ENCODE measurements at regions not wholly inside any gene's neighbourhood (a gene's known extent, or its start where the extent isn't known, plus 50 kb on each side); places are given as distances from the start of the nearest gene placed in this dataset.

GRCh38 chr2:57448816-57449215, 597.8 kb upstream of the VRK2 start:
- Mint-ChIP-seq H3K9me3 (peaks cover 2% of the 10 kb centered on the region), H3K27ac (no peak overlapping the region), H3K4me3 (no peak overlapping the region), H3K27me3 (ENCODE audit: insufficient read depth, low read depth) (no peaks in the 10 kb centered on the region), H3K36me3 (no peaks in the 10 kb centered on the region), H3K4me1 (peaks cover 4% of the 10 kb centered on the region)
- Histone ChIP-seq H3F3A (ENCODE audit: low read depth) (no peaks in the 10 kb centered on the region), H3K27me3 (no peaks in the 10 kb centered on the region), H4K20me1 (ENCODE audit: low read depth) (no peaks in the 10 kb centered on the region), H3K9me3 (ENCODE audit: low read depth) (no peaks in the 10 kb centered on the region), H3K4me3 (no peak overlapping the region), H3K36me3 (no peaks in the 10 kb centered on the region), H3K4me2 (no peak overlapping the region), H2AFZ (replicated peaks) (no peak overlapping the region), H3K9ac (no peak overlapping the region), H3K4me1 (no peaks in the 10 kb centered on the region), H3K79me2 (ENCODE audit: low read depth) (no peaks in the 10 kb centered on the region), H3K27ac (no peak overlapping the region)
- no peak for DNase-seq (ENCODE audit: low spot score)
- TF ChIP-seq EZH2 (IDR thresholded peaks at IDR 0.05) (no peak), EZH2phosphoT487 (IDR thresholded peaks at IDR 0.05) (no peak), CTCF (IDR thresholded peaks at IDR 0.05) (no peak)

DNA sequence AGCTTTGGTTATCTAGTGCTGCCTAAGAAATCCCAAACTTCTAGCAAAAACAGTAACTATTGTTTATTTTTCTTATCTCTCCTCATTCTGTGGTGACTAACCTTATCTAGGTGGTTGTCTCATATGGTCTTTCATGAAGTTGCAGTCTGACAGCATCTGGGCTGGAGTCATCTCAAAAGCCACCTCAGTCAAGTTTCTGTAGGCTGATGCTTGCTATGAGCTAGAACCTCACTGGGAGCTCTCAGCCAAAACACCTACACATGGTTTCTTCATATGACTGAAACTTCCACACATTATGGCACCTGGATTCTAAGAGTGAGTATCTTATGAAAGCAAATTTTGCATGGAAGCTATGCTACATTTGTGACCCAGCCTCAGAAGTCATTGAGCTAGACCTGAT, 596.4 kb upstream of the VRK2 start:
- H3K4me2 ChIP-seq = no peak overlapping the region
- TF ChIP-seq CTCF (IDR thresholded peaks at IDR 0.05) = no peak
- no peak for TF ChIP-seq EZH2 (IDR thresholded peaks at IDR 0.05)
- Mint-ChIP-seq H3K4me3 (no peak overlapping the region), H3K4me1 (peaks cover 4% of the 10 kb centered on the region), H3K27me3 (ENCODE audit: insufficient read depth, low read depth) (no peaks in the 10 kb centered on the region), H3K36me3 (no peaks in the 10 kb centered on the region), H3K9me3 (peaks cover under 1% of the 10 kb centered on the region), H3K27ac (no peak overlapping the region)
- no peak overlapping the region for H3K9ac ChIP-seq
- no peak overlapping the region for H3K27ac ChIP-seq
- no peaks in the 10 kb centered on the region for H3K36me3 ChIP-seq
- peaks cover 4% of the 10 kb centered on the region for H3F3A ChIP-seq (ENCODE audit: low read depth)
- H3K4me3 ChIP-seq = no peak overlapping the region
- no peaks in the 10 kb centered on the region for H3K9me3 ChIP-seq (ENCODE audit: low read depth)
- no peaks in the 10 kb centered on the region for H3K4me1 ChIP-seq
- no peak for DNase-seq (ENCODE audit: low spot score)
- no peaks in the 10 kb centered on the region for H4K20me1 ChIP-seq (ENCODE audit: low read depth)
- no peak overlapping the region for H2AFZ ChIP-seq (replicated peaks)
- no peaks in the 10 kb centered on the region for H3K79me2 ChIP-seq (ENCODE audit: low read depth)
- no peaks in the 10 kb centered on the region for H3K27me3 ChIP-seq

DNA sequence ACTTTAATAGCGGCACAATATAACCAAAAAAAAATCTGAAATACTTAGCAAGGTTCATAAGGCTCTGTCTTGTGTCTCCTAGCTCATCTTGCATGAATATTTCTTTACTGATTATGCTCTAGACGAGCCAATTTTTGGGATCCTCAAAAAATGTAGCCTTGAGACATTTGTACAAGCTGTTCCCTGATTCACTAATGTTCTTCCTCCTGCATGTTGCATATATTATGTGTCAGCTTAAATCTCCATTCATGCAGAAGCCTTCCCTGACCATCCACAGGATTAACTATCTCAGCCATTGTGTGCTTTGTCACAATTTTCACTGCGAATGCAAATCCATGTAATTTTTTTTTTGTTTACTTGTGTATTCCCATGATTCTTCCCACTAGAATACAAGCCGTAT, 594.0 kb upstream of the VRK2 start:
- no peak overlapping the region for H3K9ac ChIP-seq
- no peak for DNase-seq (ENCODE audit: low spot score)
- TF ChIP-seq CTCF (IDR thresholded peaks at IDR 0.05) = no peak
- no peak for TF ChIP-seq EZH2phosphoT487 (IDR thresholded peaks at IDR 0.05)
- TF ChIP-seq EZH2 (IDR thresholded peaks at IDR 0.05) = no peak
- no peak overlapping the region for H3K4me3 Mint-ChIP-seq
- H3K9me3 ChIP-seq (ENCODE audit: low read depth) = no peaks in the 10 kb centered on the region
- H3K27me3 ChIP-seq = no peaks in the 10 kb centered on the region
- H3F3A ChIP-seq (ENCODE audit: low read depth) = peaks cover 4% of the 10 kb centered on the region
- no peak overlapping the region for H3K27ac Mint-ChIP-seq
- peaks cover 4% of the 10 kb centered on the region for H3K4me1 Mint-ChIP-seq
- H2AFZ ChIP-seq (replicated peaks) = no peak overlapping the region
- H3K4me2 ChIP-seq = no peak overlapping the region
- H4K20me1 ChIP-seq (ENCODE audit: low read depth) = no peaks in the 10 kb centered on the region
- no peak overlapping the region for H3K27ac ChIP-seq
- no peak overlapping the region for H3K4me3 ChIP-seq
- no peaks in the 10 kb centered on the region for H3K79me2 ChIP-seq (ENCODE audit: low read depth)
- H3K9me3 Mint-ChIP-seq = no peaks in the 10 kb centered on the region
- H3K27me3 Mint-ChIP-seq (ENCODE audit: insufficient read depth, low read depth) = no peaks in the 10 kb centered on the region
- no peaks in the 10 kb centered on the region for H3K4me1 ChIP-seq
- no peaks in the 10 kb centered on the region for H3K36me3 ChIP-seq
- H3K36me3 Mint-ChIP-seq = no peaks in the 10 kb centered on the region

DNA sequence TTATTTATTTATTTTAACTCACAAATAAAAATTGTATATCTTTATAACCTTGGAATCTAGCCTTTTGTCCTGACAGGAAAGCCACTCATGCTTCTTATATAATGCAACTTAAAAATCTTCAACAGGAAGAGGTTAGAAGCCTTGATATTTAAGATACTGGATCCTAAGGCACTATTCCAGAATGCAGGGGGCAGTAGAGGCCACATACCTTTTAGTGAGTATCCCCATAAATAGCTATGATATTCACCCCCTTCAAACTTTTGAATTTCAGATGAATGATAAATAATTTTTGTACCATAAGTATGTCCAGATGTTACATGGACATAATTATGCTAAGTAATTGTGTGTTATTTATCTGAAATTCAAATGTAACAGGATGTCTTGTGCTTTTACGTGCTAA, 592.7 kb upstream of the VRK2 start:
- no peak overlapping the region for H3K9ac ChIP-seq

More for the DNA sequence above, 592.7 kb upstream of the VRK2 start:
- peak; percentile 48 for TF ChIP-seq CTCF (IDR thresholded peaks at IDR 0.05)
- no peak for TF ChIP-seq EZH2 (IDR thresholded peaks at IDR 0.05)
- H3K36me3 ChIP-seq = no peaks in the 10 kb centered on the region
- no peaks in the 10 kb centered on the region for H3K36me3 Mint-ChIP-seq
- H3K4me3 Mint-ChIP-seq = no peak overlapping the region
- no peaks in the 10 kb centered on the region for H3K79me2 ChIP-seq (ENCODE audit: low read depth)
- H3K27ac ChIP-seq = no peak overlapping the region
- H3K4me1 Mint-ChIP-seq = peaks cover 4% of the 10 kb centered on the region
- H3K27me3 Mint-ChIP-seq (ENCODE audit: insufficient read depth, low read depth) = no peaks in the 10 kb centered on the region
- H3K9me3 ChIP-seq (ENCODE audit: low read depth) = no peaks in the 10 kb centered on the region
- no peak overlapping the region for H3K4me3 ChIP-seq
- H3K4me2 ChIP-seq = no peak overlapping the region
- H3K9me3 Mint-ChIP-seq = no peaks in the 10 kb centered on the region
- peaks cover 4% of the 10 kb centered on the region for H3F3A ChIP-seq (ENCODE audit: low read depth)
- H3K27me3 ChIP-seq = no peaks in the 10 kb centered on the region
- H2AFZ ChIP-seq (replicated peaks) = no peak overlapping the region
- no peak overlapping the region for H3K27ac Mint-ChIP-seq
- no peaks in the 10 kb centered on the region for H4K20me1 ChIP-seq (ENCODE audit: low read depth)
- DNase-seq (ENCODE audit: low spot score) = peak; percentile 7
- no peaks in the 10 kb centered on the region for H3K4me1 ChIP-seq
